GM23338 (cell line): ENCODE measurements at regions not wholly inside any gene's neighbourhood (a gene's known extent, or its start where the extent isn't known, plus 50 kb on each side); places are given as distances from the start of the nearest gene placed in this dataset.

ENCODE experiments used
- ATAC-seq: fragments of 200-7000 bp; cut with Tn5 transposase; 3 replicates; pipeline ENCODE4 v1.9.1; 2020
- DNase-seq: peaks from one replicate; pipeline ENCODE4 v3.0.0-alpha.2; 2015; ENCODE audit warnings: low spot score
- H2AFZ ChIP-seq: fragments of 200-600 bp; sonication (generic); 2 replicates; pipeline ENCODE4 v1.8.0; 2016; ENCODE audit warnings: antibody characterized with exemption, mild to moderate bottlenecking, moderate library complexity
- H3F3A ChIP-seq: fragments of 200-600 bp; sonication (generic); replicated peaks from 2 replicates; pipeline ENCODE4 v1.8.0; 2017; ENCODE audit warnings: antibody characterized with exemption, mixed run types, low read depth
- H3K27ac ChIP-seq: fragments of 200-600 bp; sonication (generic); 2 replicates; pipeline ENCODE4 v1.6.1; 2016; ENCODE audit warnings: low read depth
- H3K27me3 ChIP-seq: fragments of 200-600 bp; sonication (generic); 2 replicates; pipeline ENCODE4 v1.8.0; 2016; ENCODE audit warnings: mild to moderate bottlenecking, mixed run types, moderate library complexity; ENCODE audit not compliant: insufficient read depth
- H3K36me3 ChIP-seq: fragments of 200-600 bp; sonication (generic); 2 replicates; pipeline ENCODE4 v1.8.0; 2016; ENCODE audit warnings: mild to moderate bottlenecking; ENCODE audit not compliant: insufficient read depth
- H3K4me1 ChIP-seq: fragments of 200-600 bp; sonication (generic); 2 replicates; pipeline ENCODE4 v1.8.0; 2016; ENCODE audit warnings: mild to moderate bottlenecking, moderate library complexity; ENCODE audit not compliant: insufficient read depth
- H3K4me2 ChIP-seq: fragments of 200-600 bp; sonication (generic); 2 replicates; pipeline ENCODE4 v1.7.1; 2017; ENCODE audit warnings: mixed run types
- H3K4me3 ChIP-seq: fragments of 200-600 bp; sonication (generic); 2 replicates; pipeline ENCODE4 v1.6.1; 2016; ENCODE audit warnings: mixed run types
- H3K79me2 ChIP-seq: fragments of 200-600 bp; sonication (generic); replicated peaks from 2 replicates; pipeline ENCODE4 v1.8.0; 2017; ENCODE audit warnings: mild to moderate bottlenecking; ENCODE audit not compliant: insufficient read depth
- H3K9me2 ChIP-seq: fragments of 200-600 bp; sonication (generic); 2 replicates; pipeline ENCODE4 v1.8.0; 2017; ENCODE audit not compliant: insufficient read depth
- H4K20me1 ChIP-seq: fragments of 200-600 bp; sonication (generic); replicated peaks from 2 replicates; pipeline ENCODE4 v1.8.0; 2017; ENCODE audit warnings: mild to moderate bottlenecking; ENCODE audit not compliant: insufficient read depth
- H3K27ac Mint-ChIP-seq: 2 replicates; pipeline ENCODE4 v1.8.0; 2020; ENCODE audit warnings: inconsistent platforms, mild to moderate bottlenecking, moderate library complexity, mixed read lengths
- H3K27me3 Mint-ChIP-seq: 3 replicates; pipeline ENCODE4 v1.8.0; 2022; ENCODE audit warnings: low read depth, mild to moderate bottlenecking, moderate library complexity, mixed read lengths, inconsistent platforms; ENCODE audit not compliant: insufficient read depth, poor library complexity
- H3K36me3 Mint-ChIP-seq: 3 replicates; pipeline ENCODE4 v1.8.0; 2021; ENCODE audit warnings: low read depth, mild to moderate bottlenecking, inconsistent platforms, moderate library complexity, mixed read lengths
- H3K4me1 Mint-ChIP-seq: 3 replicates; pipeline ENCODE4 v1.8.0; 2020; ENCODE audit warnings: mild to moderate bottlenecking, inconsistent platforms, mixed read lengths
- H3K4me3 Mint-ChIP-seq: 3 replicates; pipeline ENCODE4 v1.8.0; 2021; ENCODE audit warnings: moderate library complexity, mild to moderate bottlenecking, inconsistent platforms, mixed read lengths
- H3K9me3 Mint-ChIP-seq: 3 replicates; pipeline ENCODE4 v1.8.0; 2020; ENCODE audit warnings: moderate library complexity, mild to moderate bottlenecking, inconsistent platforms, mixed read lengths
- CREB1 ChIP-seq: fragments of 250-450 bp; sonication (Bioruptor Pico); IDR thresholded peaks from 2 replicates; pipeline ENCODE4 v1.5.0; 2020; ENCODE audit warnings: low read depth, mild to moderate bottlenecking, moderate library complexity
- CTCF ChIP-seq, 2 experiments: fragments of 200-600 bp in 1 of 2; sonication (generic) in 1 of 2; conservative IDR thresholded peaks; 2 replicates each; pipeline versions ENCODE4 v1.5.1 to v1.6.1; 2016 to 2017; ENCODE audit warnings: antibody characterized with exemption in 2 of 2, low read depth in 2 of 2, mild to moderate bottlenecking in 2 of 2, moderate library complexity in 1 of 2
- EZH2 ChIP-seq: fragments of 200-600 bp; sonication (generic); IDR thresholded peaks from one replicate; pipeline ENCODE4 v1.8.0; 2017; ENCODE audit warnings: antibody characterized with exemption, mild to moderate bottlenecking, low read depth; ENCODE audit not compliant: unreplicated experiment
- EZH2phosphoT487 ChIP-seq: fragments of 200-600 bp; sonication (generic); IDR thresholded peaks from one replicate; pipeline ENCODE4 v1.8.1; 2018; ENCODE audit warnings: antibody characterized with exemption; ENCODE audit not compliant: unreplicated experiment
- JUNB ChIP-seq: IDR thresholded peaks from one replicate; pipeline ENCODE4 v1.6.1; 2016; ENCODE audit warnings: antibody characterized with exemption; ENCODE audit not compliant: unreplicated experiment
- NANOG ChIP-seq: IDR thresholded peaks from 2 replicates; pipeline ENCODE4 v1.6.1; 2016; ENCODE audit warnings: antibody characterized with exemption, borderline replicate concordance
- POLR2AphosphoS5 ChIP-seq: IDR thresholded peaks from 2 replicates; pipeline ENCODE4 v1.6.1; 2016; ENCODE audit warnings: antibody characterized with exemption, low read depth
- STAT1 ChIP-seq: IDR thresholded peaks from one replicate; pipeline ENCODE4 v1.6.1; 2016; ENCODE audit warnings: antibody characterized with exemption; ENCODE audit not compliant: unreplicated experiment
- ZNF114 ChIP-seq: fragments of 250-450 bp; sonication (Bioruptor Pico); IDR thresholded peaks from 2 replicates; pipeline ENCODE4 v1.5.0; 2020; ENCODE audit warnings: mild to moderate bottlenecking, moderate library complexity
- ZNF331 ChIP-seq: fragments of 250-450 bp; sonication (Bioruptor Pico); IDR thresholded peaks from 2 replicates; pipeline ENCODE4 v1.5.0; 2020; ENCODE audit warnings: low read depth, mild to moderate bottlenecking, moderate library complexity
- ZNF462 ChIP-seq: fragments of 250-450 bp; sonication (Bioruptor Pico); IDR thresholded peaks from 2 replicates; pipeline ENCODE4 v1.5.0; 2020; ENCODE audit warnings: mild to moderate bottlenecking, moderate library complexity
- TF ChIP-seq, protein P1 (sequence below): IDR thresholded peaks from one replicate; pipeline ENCODE4 v1.6.1; 2018; ENCODE audit warnings: antibody characterized with exemption; ENCODE audit not compliant: unreplicated experiment
- TF ChIP-seq, protein P2 (sequence below): IDR thresholded peaks from 2 replicates; pipeline ENCODE4 v1.6.1; 2016; ENCODE audit warnings: antibody characterized with exemption

GRCh38 chr5:56451742-56452141 is 218.6 kb upstream of the ANKRD55 start:
- Histone ChIP-seq H3K4me3 (no peak overlapping the region), H3K79me2 (no peaks in the 10 kb centered on the region), H2AFZ (no peak overlapping the region), H3K36me3 (no peaks in the 10 kb centered on the region), H3K27me3 (no peaks in the 10 kb centered on the region), H3K27ac (no peak overlapping the region), H3K4me2 (no peak overlapping the region), H3K4me1 (no peaks in the 10 kb centered on the region), H3F3A (no peaks in the 10 kb centered on the region), H3K9me2 (peaks cover 14% of the 10 kb centered on the region), H4K20me1 (no peaks in the 10 kb centered on the region)
- Mint-ChIP-seq H3K36me3 (no peaks in the 10 kb centered on the region), H3K9me3 (no peaks in the 10 kb centered on the region), H3K27ac (no peak overlapping the region), H3K4me3 (no peak overlapping the region), H3K27me3 (peaks cover 8% of the 10 kb centered on the region), H3K4me1 (no peaks in the 10 kb centered on the region)
- ATAC-seq (no peak), DNase-seq (no peak)
- TF ChIP-seq, protein P1, sequence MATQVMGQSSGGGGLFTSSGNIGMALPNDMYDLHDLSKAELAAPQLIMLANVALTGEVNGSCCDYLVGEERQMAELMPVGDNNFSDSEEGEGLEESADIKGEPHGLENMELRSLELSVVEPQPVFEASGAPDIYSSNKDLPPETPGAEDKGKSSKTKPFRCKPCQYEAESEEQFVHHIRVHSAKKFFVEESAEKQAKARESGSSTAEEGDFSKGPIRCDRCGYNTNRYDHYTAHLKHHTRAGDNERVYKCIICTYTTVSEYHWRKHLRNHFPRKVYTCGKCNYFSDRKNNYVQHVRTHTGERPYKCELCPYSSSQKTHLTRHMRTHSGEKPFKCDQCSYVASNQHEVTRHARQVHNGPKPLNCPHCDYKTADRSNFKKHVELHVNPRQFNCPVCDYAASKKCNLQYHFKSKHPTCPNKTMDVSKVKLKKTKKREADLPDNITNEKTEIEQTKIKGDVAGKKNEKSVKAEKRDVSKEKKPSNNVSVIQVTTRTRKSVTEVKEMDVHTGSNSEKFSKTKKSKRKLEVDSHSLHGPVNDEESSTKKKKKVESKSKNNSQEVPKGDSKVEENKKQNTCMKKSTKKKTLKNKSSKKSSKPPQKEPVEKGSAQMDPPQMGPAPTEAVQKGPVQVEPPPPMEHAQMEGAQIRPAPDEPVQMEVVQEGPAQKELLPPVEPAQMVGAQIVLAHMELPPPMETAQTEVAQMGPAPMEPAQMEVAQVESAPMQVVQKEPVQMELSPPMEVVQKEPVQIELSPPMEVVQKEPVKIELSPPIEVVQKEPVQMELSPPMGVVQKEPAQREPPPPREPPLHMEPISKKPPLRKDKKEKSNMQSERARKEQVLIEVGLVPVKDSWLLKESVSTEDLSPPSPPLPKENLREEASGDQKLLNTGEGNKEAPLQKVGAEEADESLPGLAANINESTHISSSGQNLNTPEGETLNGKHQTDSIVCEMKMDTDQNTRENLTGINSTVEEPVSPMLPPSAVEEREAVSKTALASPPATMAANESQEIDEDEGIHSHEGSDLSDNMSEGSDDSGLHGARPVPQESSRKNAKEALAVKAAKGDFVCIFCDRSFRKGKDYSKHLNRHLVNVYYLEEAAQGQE = no peak
- TF ChIP-seq NANOG (no peak), CTCF (conservative IDR thresholded peaks at IDR 0.05; ENCODE audit: low read depth in 2 of 2) (no peak), ZNF114 (CRISPR knock-in tag) (no peak), JUNB (no peak), POLR2AphosphoS5 (no peak), EZH2phosphoT487 (no peak), ZNF331 (CRISPR knock-in tag) (no peak), EZH2 (no peak), STAT1 (no peak), ZNF462 (CRISPR knock-in tag) (no peak), CREB1 (no peak)
- TF ChIP-seq, protein P2, sequence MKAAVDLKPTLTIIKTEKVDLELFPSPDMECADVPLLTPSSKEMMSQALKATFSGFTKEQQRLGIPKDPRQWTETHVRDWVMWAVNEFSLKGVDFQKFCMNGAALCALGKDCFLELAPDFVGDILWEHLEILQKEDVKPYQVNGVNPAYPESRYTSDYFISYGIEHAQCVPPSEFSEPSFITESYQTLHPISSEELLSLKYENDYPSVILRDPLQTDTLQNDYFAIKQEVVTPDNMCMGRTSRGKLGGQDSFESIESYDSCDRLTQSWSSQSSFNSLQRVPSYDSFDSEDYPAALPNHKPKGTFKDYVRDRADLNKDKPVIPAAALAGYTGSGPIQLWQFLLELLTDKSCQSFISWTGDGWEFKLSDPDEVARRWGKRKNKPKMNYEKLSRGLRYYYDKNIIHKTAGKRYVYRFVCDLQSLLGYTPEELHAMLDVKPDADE = no peak
